ENCODE measurements at regions not wholly inside any gene's neighbourhood (a gene's known extent, or its start where the extent isn't known, plus 50 kb on each side); places are given as distances from the start of the nearest gene placed in this dataset.

DNA sequence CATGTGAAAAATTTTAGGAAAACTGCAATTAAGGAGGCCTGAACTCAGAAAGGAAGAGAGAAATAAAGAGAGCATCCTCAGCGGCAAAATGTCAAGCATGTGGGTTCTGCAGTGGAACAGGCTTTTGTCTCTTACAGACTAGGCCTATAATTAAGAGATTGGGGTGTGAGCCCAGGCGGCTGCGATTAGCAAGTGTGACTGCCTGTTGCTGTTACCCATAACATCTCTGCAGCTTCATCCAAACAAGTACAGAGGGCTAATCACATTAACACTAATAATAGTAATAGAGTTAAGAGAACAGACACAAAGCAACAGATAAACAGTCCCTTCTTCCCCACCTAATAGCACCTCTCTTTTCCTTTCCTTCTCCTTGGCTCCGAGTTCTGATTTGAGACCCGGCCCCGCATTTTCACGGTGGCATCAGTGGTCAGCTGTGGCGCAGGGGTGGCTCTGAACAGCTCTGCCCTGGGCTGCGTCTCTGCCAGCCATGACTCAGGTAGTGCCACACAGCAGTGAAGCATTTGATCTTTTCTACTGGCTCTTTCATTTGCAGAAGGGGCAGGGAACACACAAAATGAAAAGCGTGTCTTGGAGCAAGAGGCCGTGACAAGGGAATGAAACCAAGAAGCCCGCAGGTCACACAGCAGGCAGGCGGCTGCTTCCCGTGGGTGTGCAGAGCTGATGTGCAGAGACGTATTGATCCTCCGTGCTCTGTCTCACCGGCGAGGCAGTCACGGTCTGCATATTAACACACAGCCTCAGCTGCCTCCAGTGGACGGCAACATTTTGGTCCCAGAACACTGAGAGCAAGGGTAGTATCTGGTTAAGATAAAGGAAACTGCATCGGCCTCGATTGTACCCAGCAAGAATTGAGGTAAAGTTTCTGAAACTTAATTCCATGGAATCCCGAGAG is 103.1 kb downstream of the KLF6 start:
- TF ChIP-seq, protein P1, sequence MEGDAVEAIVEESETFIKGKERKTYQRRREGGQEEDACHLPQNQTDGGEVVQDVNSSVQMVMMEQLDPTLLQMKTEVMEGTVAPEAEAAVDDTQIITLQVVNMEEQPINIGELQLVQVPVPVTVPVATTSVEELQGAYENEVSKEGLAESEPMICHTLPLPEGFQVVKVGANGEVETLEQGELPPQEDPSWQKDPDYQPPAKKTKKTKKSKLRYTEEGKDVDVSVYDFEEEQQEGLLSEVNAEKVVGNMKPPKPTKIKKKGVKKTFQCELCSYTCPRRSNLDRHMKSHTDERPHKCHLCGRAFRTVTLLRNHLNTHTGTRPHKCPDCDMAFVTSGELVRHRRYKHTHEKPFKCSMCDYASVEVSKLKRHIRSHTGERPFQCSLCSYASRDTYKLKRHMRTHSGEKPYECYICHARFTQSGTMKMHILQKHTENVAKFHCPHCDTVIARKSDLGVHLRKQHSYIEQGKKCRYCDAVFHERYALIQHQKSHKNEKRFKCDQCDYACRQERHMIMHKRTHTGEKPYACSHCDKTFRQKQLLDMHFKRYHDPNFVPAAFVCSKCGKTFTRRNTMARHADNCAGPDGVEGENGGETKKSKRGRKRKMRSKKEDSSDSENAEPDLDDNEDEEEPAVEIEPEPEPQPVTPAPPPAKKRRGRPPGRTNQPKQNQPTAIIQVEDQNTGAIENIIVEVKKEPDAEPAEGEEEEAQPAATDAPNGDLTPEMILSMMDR (IDR thresholded peaks at IDR 0.05; ENCODE audit: unreplicated experiment in 3 of 3), result no peak
- H3K27ac Mint-ChIP-seq, result no peak overlapping the region
- no peak overlapping the region for H3K4me3 Mint-ChIP-seq
- H3K4me1 Mint-ChIP-seq, result no peaks in the 10 kb centered on the region
- H3K36me3 Mint-ChIP-seq (ENCODE audit: low read depth), result no peaks in the 10 kb centered on the region
- peaks cover 33% of the 10 kb centered on the region for H3K27me3 Mint-ChIP-seq (ENCODE audit: low read depth)
- no peaks in the 10 kb centered on the region for H3K9me3 Mint-ChIP-seq

DNA sequence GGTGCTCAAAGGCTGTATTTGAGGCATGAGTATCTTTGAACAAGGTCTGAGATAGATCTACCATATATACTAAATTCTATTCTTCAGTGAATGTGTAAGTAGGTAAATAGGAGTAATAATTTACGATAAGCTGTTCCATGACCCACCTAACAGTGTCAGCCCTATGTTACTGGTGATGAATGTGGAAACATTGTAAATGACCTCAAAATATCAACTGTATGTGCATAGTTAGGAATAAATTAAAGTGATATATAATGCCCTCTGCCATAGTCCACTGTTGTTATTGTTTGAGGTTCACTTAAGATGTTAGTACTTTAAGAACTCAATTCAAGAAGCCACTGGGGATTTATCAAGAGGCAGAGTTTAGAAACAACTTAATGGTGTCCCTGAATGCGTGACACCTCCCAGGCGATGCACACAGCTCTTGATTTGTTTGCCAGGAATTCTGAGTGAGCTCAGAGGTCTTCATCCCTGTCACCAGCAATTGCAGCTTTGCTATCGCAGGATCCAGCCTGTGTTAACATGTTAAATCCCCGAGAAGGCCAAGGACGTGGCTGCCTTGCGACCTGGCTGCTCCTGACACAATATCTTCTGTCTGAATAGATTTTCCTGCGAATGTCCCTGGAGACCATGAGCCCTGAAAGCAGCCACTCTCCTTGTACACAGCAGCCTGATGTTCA is 104.9 kb downstream of the KLF6 start:
- H3K27me3 Mint-ChIP-seq (ENCODE audit: low read depth), result peaks cover 31% of the 10 kb centered on the region
- TF ChIP-seq, protein P1 (IDR thresholded peaks at IDR 0.05; ENCODE audit: unreplicated experiment in 3 of 3), result no peak
- H3K36me3 Mint-ChIP-seq (ENCODE audit: low read depth), result no peaks in the 10 kb centered on the region
- no peaks in the 10 kb centered on the region for H3K9me3 Mint-ChIP-seq
- H3K27ac Mint-ChIP-seq, result no peak overlapping the region
- no peaks in the 10 kb centered on the region for H3K4me1 Mint-ChIP-seq
- no peak overlapping the region for H3K4me3 Mint-ChIP-seq

DNA sequence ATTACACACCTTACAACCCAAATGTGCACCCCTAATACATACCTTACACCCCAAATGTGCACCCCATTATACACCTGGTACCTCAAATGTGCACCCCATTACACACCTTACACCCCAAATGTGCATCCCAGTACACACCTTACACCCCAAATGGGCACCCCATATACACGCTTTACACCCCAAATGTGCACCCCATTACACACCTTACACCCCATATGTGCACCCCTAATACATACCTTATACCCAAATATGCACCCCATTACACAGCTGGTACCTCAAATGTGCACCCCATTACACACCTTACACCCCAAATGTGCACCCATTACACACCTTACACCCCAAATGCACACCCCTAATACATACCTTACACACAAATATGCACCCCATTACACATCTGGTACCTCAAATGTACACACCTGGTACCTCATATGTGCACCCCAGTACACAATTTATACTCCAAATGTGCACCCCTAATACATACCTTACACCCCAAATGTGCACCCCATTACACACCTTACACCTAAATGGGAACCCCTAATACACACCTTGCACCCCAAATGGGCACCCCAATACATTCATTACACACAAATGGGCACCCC is 106.3 kb downstream of the KLF6 start:
- Mint-ChIP-seq H3K9me3 (peaks cover 2% of the 10 kb centered on the region), H3K4me3 (no peak overlapping the region), H3K36me3 (ENCODE audit: low read depth) (no peaks in the 10 kb centered on the region), H3K4me1 (no peaks in the 10 kb centered on the region), H3K27ac (no peak overlapping the region), H3K27me3 (ENCODE audit: low read depth) (peaks cover 28% of the 10 kb centered on the region)
- TF ChIP-seq, protein P1 (IDR thresholded peaks at IDR 0.05; ENCODE audit: unreplicated experiment in 3 of 3), result no peak

GRCh38 chr10:3676564-3676963 is 108.4 kb downstream of the KLF6 start:
- no peaks in the 10 kb centered on the region for H3K36me3 Mint-ChIP-seq (ENCODE audit: low read depth)
- peaks cover 20% of the 10 kb centered on the region for H3K27me3 Mint-ChIP-seq (ENCODE audit: low read depth)

DNA sequence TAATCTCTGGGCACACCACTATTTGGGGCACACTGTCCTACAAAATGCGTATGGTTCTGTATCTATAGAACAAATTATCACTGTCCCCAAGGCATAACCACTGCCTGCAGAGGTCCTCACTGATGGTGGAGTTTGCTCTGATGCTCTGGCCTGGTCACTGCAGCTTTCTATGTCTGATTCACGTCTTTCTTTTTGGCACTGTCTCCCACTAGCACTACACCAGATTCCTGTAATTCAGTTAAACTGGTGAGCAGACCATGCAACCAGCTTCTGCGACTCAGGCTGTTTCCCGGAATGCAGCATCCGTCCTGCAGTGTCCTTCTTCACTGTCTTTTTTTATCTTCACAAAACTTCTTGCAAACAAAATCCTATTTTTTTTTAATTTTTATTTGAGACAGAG is 112.8 kb downstream of the KLF6 start:
- Mint-ChIP-seq H3K9me3 (peaks cover 2% of the 10 kb centered on the region), H3K27ac (no peak overlapping the region), H3K4me3 (no peak overlapping the region), H3K27me3 (ENCODE audit: low read depth) (peaks cover 13% of the 10 kb centered on the region), H3K36me3 (ENCODE audit: low read depth) (no peaks in the 10 kb centered on the region), H3K4me1 (peaks cover 15% of the 10 kb centered on the region)
- TF ChIP-seq, protein P1 (IDR thresholded peaks at IDR 0.05; ENCODE audit: unreplicated experiment in 3 of 3), result no peak

More at GRCh38 chr10:3676564-3676963, 108.4 kb downstream of the KLF6 start:
- Mint-ChIP-seq H3K27ac (no peak overlapping the region), H3K4me3 (no peak overlapping the region), H3K4me1 (no peaks in the 10 kb centered on the region), H3K9me3 (peaks cover 2% of the 10 kb centered on the region)
- TF ChIP-seq, protein P1 (IDR thresholded peaks at IDR 0.05; ENCODE audit: unreplicated experiment in 3 of 3), result no peak
